HepG2 (cell line): ENCODE measurements at regions not wholly inside any gene's neighbourhood (a gene's known extent, or its start where the extent isn't known, plus 50 kb on each side); places are given as distances from the start of the nearest gene placed in this dataset.

ENCODE experiments used
- ATAC-seq: fragments of 200-7000 bp; cut with Tn5 transposase; 3 replicates; pipeline ENCODE4 v1.9.1; 2020; ENCODE audit warnings: mild to moderate bottlenecking, moderate library complexity
- BruUV-seq: library from RNA; stranded (reverse); fragments of 400-500 nt; replicated peaks from 2 replicates; lab custom pipeline; 2021; lab: Mats Ljungman, UMichigan
- CTCF ChIA-PET: fragments of 300-600 bp; formaldehyde crosslinking; extraction: SDS; loops from one replicate; lab custom pipeline; 2021; ENCODE audit warnings: low total read pairs, inconsistent platforms, low intra/inter-chr PET ratio; lab: Yijun Ruan, JAX
- POLR2A ChIA-PET: fragments of 350-600 bp; sonication (Branson Sonifier 250); formaldehyde crosslinking; loops from one replicate; lab custom pipeline; 2020; ENCODE audit warnings: antibody characterized with exemption, inconsistent platforms; lab: Yijun Ruan, JAX
- DNase-seq: peaks from one replicate; pipeline ENCODE4 v3.0.0-alpha.2; 2015; ENCODE audit warnings: low spot score
- FAIRE-seq: peaks from 3 replicates; lab custom pipeline; 2011; peaks lifted over from hg19 to GRCh38; lab: Jason Lieb, UNC
- H2AFZ ChIP-seq: one replicate; pipeline ENCODE4 v1.6.1; 2011; ENCODE audit warnings: low read length, inconsistent platforms
- H3K27ac ChIP-seq: fragments of 300-600 bp; 3 replicates; pipeline ENCODE4 v1.8.0; 2011; ENCODE audit warnings: mixed run types, mild to moderate bottlenecking, mixed read lengths, low read length, inconsistent platforms; ENCODE audit not compliant: insufficient read depth; ENCODE audit errors: extremely low read length
- H3K27me3 ChIP-seq, 2 experiments: fragments of 200-600 bp in 1 of 2; 2 replicates in 1 of 2; 3 replicates in 1 of 2; pipeline versions ENCODE4 v1.6.0 to v1.8.0; 2011; ENCODE audit warnings: low read length in 2 of 2, mild to moderate bottlenecking in 2 of 2, moderate library complexity in 2 of 2, inconsistent platforms in 1 of 2; ENCODE audit not compliant: insufficient read depth in 2 of 2, control insufficient read depth in 1 of 2
- H3K36me3 ChIP-seq, 2 experiments: fragments of 200-600 bp in 1 of 2; replicated peaks in 1 of 2; 2 replicates in 1 of 2; 3 replicates in 1 of 2; pipeline versions ENCODE4 v1.5.1 to v1.8.0; 2011; ENCODE audit warnings: low read length in 2 of 2, inconsistent platforms in 1 of 2; ENCODE audit not compliant: insufficient read depth in 2 of 2, control insufficient read depth in 1 of 2
- H3K4me1 ChIP-seq: 2 replicates; pipeline ENCODE4 v1.5.1; 2012; ENCODE audit warnings: low read length, inconsistent platforms; ENCODE audit not compliant: insufficient read depth
- H3K4me2 ChIP-seq: 2 replicates; pipeline ENCODE4 v1.6.0; 2011; ENCODE audit warnings: low read depth, low read length, inconsistent platforms
- H3K4me3 ChIP-seq, 3 experiments: fragments of 200-600 bp in 1 of 3; sonication (generic), shearing (Covaris generic) in 1 of 3; replicated peaks in 1 of 3; 2 replicates each; pipeline ENCODE4 v1.5.1; 2011 to 2016; ENCODE audit warnings: low read length in 3 of 3, inconsistent platforms in 2 of 3, low read depth in 2 of 3, mild to moderate bottlenecking in 2 of 3, control low read depth in 1 of 3, mixed read lengths in 1 of 3; ENCODE audit not compliant: insufficient read depth in 1 of 3
- H3K79me2 ChIP-seq: one replicate; pipeline ENCODE4 v1.6.1; 2011; ENCODE audit warnings: low read length, inconsistent platforms; ENCODE audit not compliant: insufficient read depth
- H3K9ac ChIP-seq: 2 replicates; pipeline ENCODE4 v1.6.0; 2011; ENCODE audit warnings: mild to moderate bottlenecking, low read depth, low read length, inconsistent platforms; ENCODE audit not compliant: insufficient read depth
- H3K9me3 ChIP-seq: 2 replicates; pipeline ENCODE4 v1.5.1; 2012; ENCODE audit warnings: mild to moderate bottlenecking, low read length
- H4K20me1 ChIP-seq: 2 replicates; pipeline ENCODE4 v1.6.0; 2011; ENCODE audit warnings: inconsistent platforms, mild to moderate bottlenecking, low read length, moderate library complexity; ENCODE audit not compliant: insufficient read depth
- ATM ChIP-seq: fragments of 450-650 bp; IDR thresholded peaks from 2 replicates; pipeline ENCODE4 v1.7.1; 2017; ENCODE audit warnings: mild to moderate bottlenecking, borderline replicate concordance
- E2F5 ChIP-seq: sonication (generic); formaldehyde crosslinking; conservative IDR thresholded peaks from 2 replicates; pipeline ENCODE4 v1.4.0; 2020; ENCODE audit warnings: missing genetic modification reagents
- EHMT2 ChIP-seq: fragments of 200-600 bp; sonication (generic); IDR thresholded peaks from 2 replicates; pipeline ENCODE4 v1.7.0; 2017; ENCODE audit warnings: antibody characterized with exemption, low read depth, low read length, borderline replicate concordance
- FOXJ3 ChIP-seq: sonication (generic); formaldehyde crosslinking; IDR thresholded peaks from 2 replicates; pipeline ENCODE4 v1.4.0; 2020; ENCODE audit warnings: missing genetic modification reagents, mild to moderate bottlenecking, borderline replicate concordance
- KAT7 ChIP-seq: IDR thresholded peaks from 2 replicates; pipeline ENCODE4 v1.6.1; 2018; ENCODE audit warnings: borderline replicate concordance, missing compliant biosample characterization
- MEF2D ChIP-seq: sonication (generic); formaldehyde crosslinking; IDR thresholded peaks from 2 replicates; pipeline ENCODE4 v1.5.1; 2020; ENCODE audit warnings: mild to moderate bottlenecking, missing genetic modification reagents
- NBN ChIP-seq: fragments of 450-650 bp; conservative IDR thresholded peaks from 2 replicates; pipeline ENCODE4 v1.6.1; 2017
- RNF2 ChIP-seq: fragments of 450-650 bp; conservative IDR thresholded peaks from 2 replicates; pipeline ENCODE4 v1.6.1; 2016; ENCODE audit warnings: low read depth
- SRSF4 ChIP-seq: fragments of 200-400 bp; formaldehyde crosslinking; IDR thresholded peaks from one replicate; pipeline ENCODE4 v1.6.1; 2018; ENCODE audit warnings: mild to moderate bottlenecking, low read depth, low read length, moderate library complexity; ENCODE audit not compliant: poor library complexity, severe bottlenecking
- ZBTB7B ChIP-seq: sonication (generic); formaldehyde crosslinking; IDR thresholded peaks from 2 replicates; pipeline ENCODE4 v1.4.0; 2020; ENCODE audit warnings: missing genetic modification reagents
- ZNF460 ChIP-seq: sonication (generic); formaldehyde crosslinking; IDR thresholded peaks from 2 replicates; pipeline ENCODE4 v1.5.1; 2020; ENCODE audit warnings: missing genetic modification reagents, mild to moderate bottlenecking, borderline replicate concordance
- ZNF781 ChIP-seq: sonication (generic); formaldehyde crosslinking; IDR thresholded peaks from 2 replicates; pipeline ENCODE4 v1.5.1; 2020; ENCODE audit warnings: borderline replicate concordance, mild to moderate bottlenecking, missing genetic modification reagents; ENCODE audit errors: not compliant biosample characterization
- ZNF83 ChIP-seq: sonication (generic); formaldehyde crosslinking; IDR thresholded peaks from 2 replicates; pipeline ENCODE4 v1.4.0; 2020; ENCODE audit warnings: missing genetic modification reagents, mild to moderate bottlenecking, borderline replicate concordance
- WGBS: methylation state at CpG from one replicate; pipeline ENCODE4 v1.1.6; 2017; ENCODE audit warnings: low lambda C conversion rate; 5-methylcytosine and 5-hydroxymethylcytosine counted together
- in situ Hi-C: cut with HindIII; loops from 2 replicates; pipeline ENCODE4 v1.10.0; 2017; ENCODE audit warnings: low pct_unique_long_range_greater_than_20kb; ENCODE audit not compliant: extremely low pct_ligation_motif_present
- intact Hi-C: fragments of 100-400 bp; cut with micrococcal nuclease; formaldehyde crosslinking; loops from one replicate; pipeline ENCODE4 v1.10.0; 2022; ENCODE audit not compliant: unreplicated experiment

DNA sequence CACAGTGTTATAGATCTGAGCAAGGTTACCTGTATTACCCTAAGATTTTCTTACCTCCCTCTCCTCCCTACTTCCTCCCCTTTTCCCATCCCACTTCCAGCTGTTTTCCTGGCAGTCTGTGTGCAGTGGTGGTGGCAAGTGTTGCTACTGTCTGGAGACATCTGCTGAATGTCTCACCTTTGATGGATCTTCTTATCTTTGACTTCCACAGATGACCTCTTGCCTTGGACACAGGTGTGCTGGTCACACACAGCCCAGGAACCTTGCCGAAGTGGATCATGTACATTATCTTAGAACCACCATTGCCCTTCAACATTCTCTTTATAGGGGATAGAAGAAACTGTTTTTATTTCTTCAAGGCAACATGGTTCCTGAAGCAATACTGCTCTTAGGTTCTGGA is 245.1 kb downstream of the UTP18 start:
- BruUV-seq = no TSS peak
- ChIA-PET CTCF (no interaction called here), POLR2A (no interaction called here)
- no peaks in the 10 kb centered on the region for H4K20me1 ChIP-seq
- H3K27me3 ChIP-seq = no peaks in the 10 kb centered on the region
- DNase-seq (no peak), ATAC-seq (no peak), FAIRE-seq (no peak)
- H2AFZ ChIP-seq = no peak overlapping the region
- no peaks in the 10 kb centered on the region for H3K4me1 ChIP-seq
- no peaks in the 10 kb centered on the region for H3K79me2 ChIP-seq
- intact Hi-C loops (no loop called here), in situ Hi-C loops (no loop called here)
- H3K9ac ChIP-seq = no peak overlapping the region
- H3K4me3 ChIP-seq = no peak overlapping the region
- H3K36me3 ChIP-seq = no peaks in the 10 kb centered on the region
- no peak overlapping the region for H3K27ac ChIP-seq
- 4% methylated on average over 1 of the region's 1 CpG for WGBS
- TF ChIP-seq ZNF781 (CRISPR knock-in tag) (no peak), KAT7 (CRISPR knock-in tag) (no peak), ZBTB7B (CRISPR knock-in tag) (no peak), ATM (no peak), MEF2D (no peak), EHMT2 (no peak), FOXJ3 (no peak)
- TF ChIP-seq, all 625 proteins: peak for 0
- no peaks in the 10 kb centered on the region for H3K9me3 ChIP-seq
- no peak overlapping the region for H3K4me2 ChIP-seq

GRCh38 chr17:51507444-51507843 is 247.1 kb downstream of the UTP18 start:
- Histone ChIP-seq H3K27me3 (no peaks in the 10 kb centered on the region), H3K36me3 (no peaks in the 10 kb centered on the region), H3K9me3 (no peaks in the 10 kb centered on the region), H3K4me2 (no peak overlapping the region), H3K79me2 (no peaks in the 10 kb centered on the region), H3K27ac (no peak overlapping the region), H3K9ac (no peak overlapping the region), H3K4me3 (no peak overlapping the region), H4K20me1 (no peaks in the 10 kb centered on the region), H2AFZ (no peak overlapping the region), H3K4me1 (no peaks in the 10 kb centered on the region)
- intact Hi-C loops = no loop called here
- ChIA-PET POLR2A (no interaction called here), CTCF (no interaction called here)
- no TSS peak for BruUV-seq
- TF ChIP-seq RNF2 = no peak
- TF ChIP-seq ZNF460 = no peak
- TF ChIP-seq SRSF4 = no peak
- TF ChIP-seq ZNF83 = no peak
- TF ChIP-seq E2F5 = no peak
- TF ChIP-seq NBN = no peak
- FAIRE-seq = no peak
- WGBS = 1% methylated on average over 2 of the region's 2 CpGs
- no peak for DNase-seq
- in situ Hi-C loops = no loop called here
- ATAC-seq = no peak
